Upper lobe of right lung (tissue), 1 donor: ENCODE measurements at regions not wholly inside any gene's neighbourhood (a gene's known extent, or its start where the extent isn't known, plus 50 kb on each side); places are given as distances from the start of the nearest gene placed in this dataset.
A peak's percentile ranks its signal among the peaks of the same experiment; 100 is the strongest.

Experiments used
- ATAC-seq: fragments of 200-7000 bp; cut with Tn5 transposase; one replicate; pipeline ENCODE4 v1.9.1; 2020; ENCODE audit warnings: mild to moderate bottlenecking, moderate library complexity
- DNase-seq: peaks from one replicate; pipeline ENCODE4 v3.0.0-alpha.2; 2020
- H3K27ac ChIP-seq: fragments of 200-600 bp; one replicate; pipeline ENCODE4 v1.8.0; 2022
- H3K27me3 ChIP-seq: fragments of 200-600 bp; one replicate; pipeline ENCODE4 v1.8.0; 2022; ENCODE audit warnings: mild to moderate bottlenecking
- H3K36me3 ChIP-seq: fragments of 200-600 bp; one replicate; pipeline ENCODE4 v1.8.0; 2022
- H3K4me1 ChIP-seq: fragments of 200-600 bp; one replicate; pipeline ENCODE4 v1.8.0; 2022
- H3K4me3 ChIP-seq: fragments of 200-600 bp; one replicate; pipeline ENCODE4 v1.8.0; 2022; ENCODE audit warnings: mild to moderate bottlenecking
- H3K9me3 ChIP-seq: fragments of 200-600 bp; one replicate; pipeline ENCODE4 v1.8.0; 2022
- CTCF ChIP-seq: fragments of 200-600 bp; IDR thresholded peaks from one replicate; pipeline ENCODE4 v1.8.0; 2022; ENCODE audit warnings: antibody characterized with exemption
- intact Hi-C: fragments of 100-400 bp; cut with DNase I; formaldehyde crosslinking; loops from one replicate; pipeline ENCODE4 v1.11.0; 2022
- donor health status: DM: no; HTN: yes; CAD: no; lungs with severe emphysema.

- DNase-seq = peak; percentile 71
- ATAC-seq = peak; percentile 87
- peak overlapping the region; percentile 26 for H3K27ac ChIP-seq
- intact Hi-C loops = no loop called here
- TF ChIP-seq CTCF = no peak
- peak overlapping the region; percentile 17 for H3K4me3 ChIP-seq
- H3K9me3 ChIP-seq = no peaks in the 10 kb centered on the region
- H3K4me1 ChIP-seq = no peaks in the 10 kb centered on the region
- H3K36me3 ChIP-seq = no peaks in the 10 kb centered on the region
- H3K27me3 ChIP-seq = no peaks in the 10 kb centered on the region
Observed at GRCh38 chr16:54540525-54541180, 254.1 kb upstream of the IRX3 start.

- DNase-seq (no peak), ATAC-seq (no peak)
- Histone ChIP-seq H3K9me3 (no peaks in the 10 kb centered on the region), H3K27ac (no peak overlapping the region), H3K36me3 (no peaks in the 10 kb centered on the region), H3K4me3 (no peak overlapping the region), H3K27me3 (no peaks in the 10 kb centered on the region), H3K4me1 (no peaks in the 10 kb centered on the region)
- peak; percentile 22 for TF ChIP-seq CTCF
- intact Hi-C loops = no loop called here
Observed at GRCh38 chr16:54538276-54538675, 251.7 kb upstream of the IRX3 start.

GRCh38 chr16:54533856-54534490 is 247.4 kb upstream of the IRX3 start:
- no peak for ATAC-seq
- intact Hi-C loops = no loop called here

GRCh38 chr16:54526916-54527315 is 240.3 kb upstream of the IRX3 start:
- H3K9me3 ChIP-seq = no peaks in the 10 kb centered on the region
- intact Hi-C loops = no loop called here
- H3K27me3 ChIP-seq = no peaks in the 10 kb centered on the region
- TF ChIP-seq CTCF = no peak
- H3K36me3 ChIP-seq = no peaks in the 10 kb centered on the region
- ATAC-seq (no peak), DNase-seq (no peak)
- H3K4me3 ChIP-seq = no peak overlapping the region
- H3K27ac ChIP-seq = no peak overlapping the region
- no peaks in the 10 kb centered on the region for H3K4me1 ChIP-seq

More at GRCh38 chr16:54533856-54534490, 247.4 kb upstream of the IRX3 start:
- no peak for DNase-seq
- Histone ChIP-seq H3K9me3 (no peaks in the 10 kb centered on the region), H3K4me1 (no peaks in the 10 kb centered on the region), H3K27me3 (no peaks in the 10 kb centered on the region), H3K27ac (no peak overlapping the region), H3K36me3 (no peaks in the 10 kb centered on the region), H3K4me3 (no peak overlapping the region)
- TF ChIP-seq CTCF = no peak

GRCh38 chr16:54526087-54526486 is 239.5 kb upstream of the IRX3 start:
- no peak overlapping the region for H3K4me3 ChIP-seq
- no peak for TF ChIP-seq CTCF
- H3K27ac ChIP-seq = no peak overlapping the region
- H3K9me3 ChIP-seq = no peaks in the 10 kb centered on the region
- H3K27me3 ChIP-seq = no peaks in the 10 kb centered on the region
- DNase-seq (no peak), ATAC-seq (no peak)
- no peaks in the 10 kb centered on the region for H3K4me1 ChIP-seq
- H3K36me3 ChIP-seq = no peaks in the 10 kb centered on the region
- intact Hi-C loops = no loop called here
